ENCODE measurements at regions not wholly inside any gene's neighbourhood (a gene's known extent, or its start where the extent isn't known, plus 50 kb on each side); places are given as distances from the start of the nearest gene placed in this dataset.

DNA sequence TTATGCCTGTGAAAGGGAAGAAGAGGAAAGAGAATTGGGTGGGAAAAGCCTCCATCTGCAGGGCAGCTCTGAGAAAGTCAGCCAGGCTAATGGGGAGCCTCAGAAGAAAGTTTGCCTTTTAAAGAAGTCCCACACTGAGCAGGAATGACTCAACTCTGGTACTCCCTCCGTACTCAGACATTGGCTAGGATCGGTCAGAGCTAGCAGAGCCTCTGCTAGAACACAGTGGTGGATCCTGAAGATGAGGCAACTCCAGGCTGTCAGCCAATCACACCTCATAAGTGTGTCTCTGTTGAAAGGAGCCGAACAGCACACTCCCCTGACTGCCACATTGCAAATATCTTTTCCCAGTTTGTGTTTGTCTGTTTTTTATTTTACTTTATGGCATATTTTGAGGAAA, 96.9 kb downstream of the HNRNPLL start:
- TF ChIP-seq CTCF (IDR thresholded peaks at IDR 0.05; ENCODE audit: low read length), result no peak
- TF ChIP-seq EZH2 (IDR thresholded peaks at IDR 0.05; ENCODE audit: borderline replicate concordance, low read length), result no peak

Measured in OCI-LY1 (cell line).